Erythroblast (primary cell): ENCODE measurements at regions not wholly inside any gene's neighbourhood (a gene's known extent, or its start where the extent isn't known, plus 50 kb on each side); places are given as distances from the start of the nearest gene placed in this dataset.

Experiments used
- GATA1 ChIP-seq: IDR thresholded peaks from 2 replicates; pipeline ENCODE4 v1.6.1; 2011; ENCODE audit warnings: low read depth, mild to moderate bottlenecking, control low read depth, low read length, moderate library complexity
- POLR2A ChIP-seq: IDR thresholded peaks from 2 replicates; pipeline ENCODE4 v1.6.1; 2011; ENCODE audit warnings: mild to moderate bottlenecking, low read length

- TF ChIP-seq POLR2A: no peak
- TF ChIP-seq GATA1: no peak
Measured at GRCh38 chr2:12376025-12376424, 340.7 kb upstream of the TRIB2 start.
